Lung (tissue), 11 donors: ENCODE measurements at regions not wholly inside any gene's neighbourhood (a gene's known extent, or its start where the extent isn't known, plus 50 kb on each side); places are given as distances from the start of the nearest gene placed in this dataset.
A peak's percentile ranks its signal among the peaks of the same experiment; 100 is the strongest.

Experiments
- ATAC-seq: fragments of 200-7000 bp; cut with Tn5 transposase; one replicate; pipeline ENCODE4 v1.9.1; 2020; ENCODE audit warnings: moderate number of reproducible peaks; ENCODE audit not compliant: insufficient read depth, low FRiP score
- DNase-seq, 3 donors: peaks; one replicate each; pipeline ENCODE4 v3.0.0-alpha.2; 2013 to 2017
- H3K27ac ChIP-seq, 2 donors: one replicate each; pipeline ENCODE4 v1.5.1; 2013; ENCODE audit warnings: mild to moderate bottlenecking in 2 of 2, moderate library complexity in 2 of 2, control low read depth in 1 of 2, inconsistent platforms in 1 of 2, low read depth in 1 of 2, low read length in 1 of 2
- H3K27me3 ChIP-seq, 3 donors: one replicate each; pipeline ENCODE4 v1.5.1; 2013; ENCODE audit warnings: low read length in 2 of 3; ENCODE audit not compliant: control insufficient read depth in 3 of 3, insufficient read depth in 3 of 3
- H3K36me3 ChIP-seq, 4 donors: one replicate each; pipeline ENCODE4 v1.5.1; 2013; ENCODE audit warnings: low read length in 4 of 4, mild to moderate bottlenecking in 1 of 4, moderate library complexity in 1 of 4; ENCODE audit not compliant: control insufficient read depth in 4 of 4, insufficient read depth in 4 of 4
- H3K4me1 ChIP-seq, 5 donors: one replicate each; pipeline ENCODE4 v1.5.1; 2013; ENCODE audit warnings: low read length in 5 of 5, mild to moderate bottlenecking in 2 of 5, moderate library complexity in 1 of 5; ENCODE audit not compliant: control insufficient read depth in 5 of 5, insufficient read depth in 5 of 5
- H3K4me3 ChIP-seq: one replicate; pipeline ENCODE4 v1.5.1; 2013; ENCODE audit warnings: mild to moderate bottlenecking, control low read depth, moderate library complexity
- H3K9ac ChIP-seq, 2 donors: one replicate each; pipeline ENCODE4 v1.5.1; 2013; ENCODE audit warnings: low read length in 2 of 2, control low read depth in 1 of 2; ENCODE audit not compliant: insufficient read depth in 1 of 2
- H3K9me3 ChIP-seq, 4 donors: one replicate each; pipeline ENCODE4 v1.5.1; 2013; ENCODE audit warnings: low read length in 3 of 4, mild to moderate bottlenecking in 1 of 4, moderate library complexity in 1 of 4; ENCODE audit not compliant: control insufficient read depth in 4 of 4, insufficient read depth in 3 of 4
- CTCF ChIP-seq: IDR thresholded peaks from 2 replicates; pipeline ENCODE4 v1.5.1; 2012; ENCODE audit warnings: mild to moderate bottlenecking; ENCODE audit errors: control extremely low read depth, extremely low read depth
- WGBS, 2 donors: extraction: QIAGEN DNeasy Blood & Tissue Kit; methylation state at CpG; one replicate each; pipeline ENCODE4 v1.1.7; 2013; 5-methylcytosine and 5-hydroxymethylcytosine counted together
- donor health status: control.
- donor health status: control.
- donor health status: Bipolar disorder and iron deficiency.
- donor health status: healthy.
- donor health status: DM: yes; HTN: yes; CAD: no.

GRCh38 chr1:213751064-213751397 is 236.7 kb upstream of the PROX1 start:
- no peak overlapping the region for H3K4me3 ChIP-seq
- H3K27me3 ChIP-seq: no peaks in the 10 kb centered on the region
- no peak for DNase-seq
- no peaks in the 10 kb centered on the region for H3K4me1 ChIP-seq
- H3K27ac ChIP-seq: no peak overlapping the region
- TF ChIP-seq CTCF: no peak
- H3K36me3 ChIP-seq: no peaks in the 10 kb centered on the region
- H3K9ac ChIP-seq: no peak overlapping the region
- no peak for ATAC-seq
- 72 to 80% methylated on average over 1 of the region's 1 CpG for WGBS, 2 donors
- H3K9me3 ChIP-seq: peaks cover 0 to 7% (median 0%) of the 10 kb centered on the region in 4 donors

DNA sequence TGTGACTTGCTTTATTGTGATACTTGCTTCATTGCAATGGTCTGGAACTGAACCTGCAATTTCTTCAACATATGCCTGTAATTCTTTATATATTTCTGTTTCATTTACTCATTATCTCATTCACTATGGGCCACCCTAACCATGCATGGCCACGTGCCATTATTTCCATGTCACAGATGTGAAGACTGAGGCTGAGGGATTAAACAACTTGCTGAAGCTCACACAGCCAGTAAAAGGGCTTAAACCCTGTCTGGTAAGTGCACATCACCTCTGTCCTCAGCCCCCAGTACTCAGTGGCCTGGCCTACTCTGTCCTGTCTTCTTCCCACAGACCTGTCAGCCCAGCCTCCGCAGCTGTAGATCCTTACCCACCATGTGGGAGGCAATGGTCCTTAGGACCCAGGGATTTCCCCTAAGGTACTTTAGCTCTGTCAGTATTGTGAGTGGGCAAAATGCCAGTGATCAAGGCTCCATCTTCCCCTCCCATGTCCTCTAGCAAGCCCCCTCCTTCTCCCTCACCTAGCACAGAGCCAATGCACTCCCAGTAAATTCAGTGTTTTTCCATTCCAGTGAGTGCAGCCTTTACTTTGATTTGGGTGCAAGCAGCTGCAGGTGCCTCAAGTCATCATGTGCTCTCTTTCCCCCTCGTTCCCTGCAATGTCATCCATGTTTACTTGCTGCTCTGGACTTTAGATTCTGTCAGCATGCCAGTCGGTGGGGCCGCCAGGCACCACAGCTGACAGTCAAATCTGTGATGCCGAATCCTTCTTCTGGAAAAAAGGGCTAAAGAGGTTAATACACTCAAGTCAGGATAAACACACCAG is 228.2 kb upstream of the PROX1 start:
- Histone ChIP-seq H3K27me3 (no peaks in the 10 kb centered on the region), H3K4me1 (peaks cover 0 to 2% (median 0%) of the 10 kb centered on the region in 5 donors), H3K9ac (no peak overlapping the region), H3K27ac (no peak overlapping the region), H3K4me3 (no peak overlapping the region), H3K9me3 (peaks cover 0 to 3% (median 0%) of the 10 kb centered on the region in 4 donors), H3K36me3 (no peaks in the 10 kb centered on the region)
- TF ChIP-seq CTCF: no peak
- ATAC-seq: no peak
- DNase-seq: peak in 1 of 3 donors; percentile 25
- 68 to 80% methylated on average over 6 of the region's 6 CpGs for WGBS, 2 donors

- no peak for DNase-seq
- H3K9me3 ChIP-seq: no peaks in the 10 kb centered on the region
- no peak overlapping the region for H3K27ac ChIP-seq
- no peak overlapping the region for H3K4me3 ChIP-seq
- no peaks in the 10 kb centered on the region for H3K36me3 ChIP-seq
- H3K9ac ChIP-seq: no peak overlapping the region
- TF ChIP-seq CTCF: no peak
- ATAC-seq: no peak
- peaks cover 0 to 2% (median 0%) of the 10 kb centered on the region in 5 donors for H3K4me1 ChIP-seq
- H3K27me3 ChIP-seq: no peaks in the 10 kb centered on the region
- 37 to 45% methylated on average over 7 of the region's 7 CpGs for WGBS, 2 donors
Observed at GRCh38 chr1:213761845-213762407, 225.8 kb upstream of the PROX1 start.
